GM19351 (cell line): ENCODE measurements at regions not wholly inside any gene's neighbourhood (a gene's known extent, or its start where the extent isn't known, plus 50 kb on each side); places are given as distances from the start of the nearest gene placed in this dataset.

Source experiments
- ATAC-seq: cut with Tn5 transposase; IDR thresholded peaks from one replicate; pipeline ENCODE4 v1.9.1; 2021; ENCODE audit warnings: mild to moderate bottlenecking, moderate library complexity; ENCODE audit not compliant: unreplicated experiment

- ATAC-seq = no peak
Measured at GRCh38 chr12:118467641-118468305, 91.4 kb downstream of the SUDS3 start.

GRCh38 chr12:118472940-118473339 is 96.6 kb downstream of the SUDS3 start:
- no peak for ATAC-seq

GRCh38 chr12:118480235-118480634 is 103.9 kb downstream of the SUDS3 start:
- ATAC-seq = no peak

GRCh38 chr12:118488034-118488433 is 111.7 kb downstream of the SUDS3 start:
- ATAC-seq = no peak

- ATAC-seq = no peak
Measured at GRCh38 chr12:118493962-118494361, 117.6 kb downstream of the SUDS3 start.

GRCh38 chr12:118494776-118495175 is 118.4 kb downstream of the SUDS3 start:
- ATAC-seq = no peak

- ATAC-seq = no peak
Measured at GRCh38 chr12:118495296-118495695, 118.9 kb downstream of the SUDS3 start.

- no peak for ATAC-seq
Measured at GRCh38 chr12:118498171-118498570, 121.8 kb downstream of the SUDS3 start.

- no peak for ATAC-seq
Measured at GRCh38 chr12:118500299-118500698, 123.9 kb downstream of the SUDS3 start.

GRCh38 chr12:118501489-118501888 is 125.1 kb downstream of the SUDS3 start:
- no peak for ATAC-seq

GRCh38 chr12:118503476-118503875 is 127.1 kb downstream of the SUDS3 start:
- ATAC-seq = no peak

GRCh38 chr12:118512669-118513068 is 136.3 kb downstream of the SUDS3 start:
- no peak for ATAC-seq

GRCh38 chr12:118513611-118514010 is 137.3 kb downstream of the SUDS3 start:
- no peak for ATAC-seq

GRCh38 chr12:118514297-118514696 is 137.9 kb downstream of the SUDS3 start:
- no peak for ATAC-seq

GRCh38 chr12:118520214-118521035 is 144.1 kb downstream of the SUDS3 start:
- no peak for ATAC-seq

GRCh38 chr12:118521036-118521370 is 144.6 kb downstream of the SUDS3 start:
- no peak for ATAC-seq

- no peak for ATAC-seq
Measured at GRCh38 chr12:118524446-118524845, 148.1 kb downstream of the SUDS3 start.

GRCh38 chr12:118525216-118525615 is 148.9 kb downstream of the SUDS3 start:
- no peak for ATAC-seq

GRCh38 chr12:118526255-118527095 is 150.1 kb downstream of the SUDS3 start:
- no peak for ATAC-seq

GRCh38 chr12:118527310-118527709 is 151.0 kb downstream of the SUDS3 start:
- ATAC-seq = no peak

GRCh38 chr12:118528625-118529024 is 152.3 kb downstream of the SUDS3 start:
- no peak for ATAC-seq

- no peak for ATAC-seq
Measured at GRCh38 chr12:118534003-118534402, 157.6 kb downstream of the SUDS3 start.
